ENCODE measurements at regions not wholly inside any gene's neighbourhood (a gene's known extent, or its start where the extent isn't known, plus 50 kb on each side); places are given as distances from the start of the nearest gene placed in this dataset.
A peak's percentile ranks its signal among the peaks of the same experiment; 100 is the strongest.

DNA sequence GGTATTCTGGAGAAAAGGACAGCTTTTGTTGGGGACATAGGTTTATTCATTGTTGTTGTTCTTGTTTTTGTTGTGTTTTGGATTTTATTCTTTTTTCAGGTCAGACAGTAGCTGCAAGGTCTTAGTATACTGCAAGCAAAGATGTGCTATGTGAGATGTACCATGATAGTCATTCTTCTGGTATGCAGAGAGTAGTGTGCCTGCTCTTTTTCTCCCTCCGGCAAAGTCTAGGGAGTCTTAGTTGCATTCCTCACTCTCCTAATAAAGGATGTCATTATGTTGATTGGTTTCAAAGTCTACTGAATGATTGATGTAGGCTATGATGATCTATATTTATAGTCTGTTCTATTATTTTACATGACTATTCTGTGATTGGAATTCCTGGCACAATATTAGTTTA lies 119.9 kb upstream of the POF1B start:
- BruUV-seq (replicated peaks) = no TSS peak
- H3K36me3 Mint-ChIP-seq (ENCODE audit: insufficient read depth, unreplicated experiment) = no peaks in the 10 kb centered on the region
- ChIA-PET CTCF (no interaction called here), POLR2A (no interaction called here)
- intact Hi-C loops (cut with micrococcal nuclease; ENCODE audit: unreplicated experiment) = no loop called here
- H3K27me3 ChIP-seq (replicated peaks; ENCODE audit: control insufficient read depth, insufficient read depth, low read length) = no peaks in the 10 kb centered on the region
- no peaks in the 10 kb centered on the region for H3K9me3 ChIP-seq
- H3K4me1 ChIP-seq = no peaks in the 10 kb centered on the region
- peak in 1 of 2 experiments; percentile 27 for DNase-seq
- H3K27ac Mint-ChIP-seq (ENCODE audit: unreplicated experiment) = no peak overlapping the region
- no peaks in the 10 kb centered on the region for H3K36me3 ChIP-seq (ENCODE audit: control insufficient read depth, insufficient read depth, low read length)
- H3K9me3 Mint-ChIP-seq (ENCODE audit: unreplicated experiment) = no peaks in the 10 kb centered on the region
- TF ChIP-seq, protein P1, sequence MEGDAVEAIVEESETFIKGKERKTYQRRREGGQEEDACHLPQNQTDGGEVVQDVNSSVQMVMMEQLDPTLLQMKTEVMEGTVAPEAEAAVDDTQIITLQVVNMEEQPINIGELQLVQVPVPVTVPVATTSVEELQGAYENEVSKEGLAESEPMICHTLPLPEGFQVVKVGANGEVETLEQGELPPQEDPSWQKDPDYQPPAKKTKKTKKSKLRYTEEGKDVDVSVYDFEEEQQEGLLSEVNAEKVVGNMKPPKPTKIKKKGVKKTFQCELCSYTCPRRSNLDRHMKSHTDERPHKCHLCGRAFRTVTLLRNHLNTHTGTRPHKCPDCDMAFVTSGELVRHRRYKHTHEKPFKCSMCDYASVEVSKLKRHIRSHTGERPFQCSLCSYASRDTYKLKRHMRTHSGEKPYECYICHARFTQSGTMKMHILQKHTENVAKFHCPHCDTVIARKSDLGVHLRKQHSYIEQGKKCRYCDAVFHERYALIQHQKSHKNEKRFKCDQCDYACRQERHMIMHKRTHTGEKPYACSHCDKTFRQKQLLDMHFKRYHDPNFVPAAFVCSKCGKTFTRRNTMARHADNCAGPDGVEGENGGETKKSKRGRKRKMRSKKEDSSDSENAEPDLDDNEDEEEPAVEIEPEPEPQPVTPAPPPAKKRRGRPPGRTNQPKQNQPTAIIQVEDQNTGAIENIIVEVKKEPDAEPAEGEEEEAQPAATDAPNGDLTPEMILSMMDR (IDR thresholded peaks at IDR 0.05; ENCODE audit: insufficient read depth in 1 of 2, low read depth in 1 of 2, low read length in 1 of 2, severe bottlenecking in 1 of 2, unreplicated experiment in 1 of 2) = no peak
- H3K4me1 Mint-ChIP-seq (ENCODE audit: low read depth, unreplicated experiment) = peaks cover 26% of the 10 kb centered on the region
- no peaks in the 10 kb centered on the region for H3K27me3 Mint-ChIP-seq (ENCODE audit: insufficient read depth, unreplicated experiment)
- no peak overlapping the region for H3K4me3 ChIP-seq (ENCODE audit: low read depth, low read length)
- no peak overlapping the region for H3K4me3 Mint-ChIP-seq (ENCODE audit: unreplicated experiment)

DNA sequence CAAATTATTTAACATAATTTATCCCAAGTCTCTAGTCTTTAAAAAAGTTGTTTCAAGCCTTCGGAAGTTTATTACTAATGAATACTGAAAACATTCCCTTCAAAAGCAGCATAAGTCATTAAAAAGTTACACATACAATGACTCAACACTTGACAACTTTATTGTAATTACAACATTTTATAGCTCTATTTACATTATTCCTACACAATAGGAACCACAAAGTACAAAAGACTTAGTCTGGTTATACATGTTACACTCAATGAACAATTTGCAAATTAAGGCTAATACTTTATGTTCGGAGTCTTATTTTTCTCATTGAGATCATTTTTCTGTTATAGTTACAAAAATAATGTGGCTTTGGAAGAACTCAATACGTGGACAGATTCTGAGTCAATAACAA lies 114.4 kb upstream of the POF1B start:
- CTCF ChIA-PET = no interaction called here
- H3K36me3 Mint-ChIP-seq (ENCODE audit: insufficient read depth, unreplicated experiment) = no peaks in the 10 kb centered on the region
- POLR2A ChIA-PET = no interaction called here
- no peak overlapping the region for H3K4me3 Mint-ChIP-seq (ENCODE audit: unreplicated experiment)
- DNase-seq = no peak
- H3K9me3 ChIP-seq = no peaks in the 10 kb centered on the region
- H3K27me3 ChIP-seq (replicated peaks; ENCODE audit: control insufficient read depth, insufficient read depth, low read length) = no peaks in the 10 kb centered on the region
- TF ChIP-seq, protein P1 (IDR thresholded peaks at IDR 0.05; ENCODE audit: insufficient read depth in 1 of 2, low read depth in 1 of 2, low read length in 1 of 2, severe bottlenecking in 1 of 2, unreplicated experiment in 1 of 2) = no peak
- no peaks in the 10 kb centered on the region for H3K9me3 Mint-ChIP-seq (ENCODE audit: unreplicated experiment)
- no peaks in the 10 kb centered on the region for H3K36me3 ChIP-seq (ENCODE audit: control insufficient read depth, insufficient read depth, low read length)
- no peak overlapping the region for H3K4me3 ChIP-seq (ENCODE audit: low read depth, low read length)
- intact Hi-C loops (cut with micrococcal nuclease; ENCODE audit: unreplicated experiment) = no loop called here
- no peak overlapping the region for H3K27ac Mint-ChIP-seq (ENCODE audit: unreplicated experiment)
- H3K4me1 ChIP-seq = no peaks in the 10 kb centered on the region
- no TSS peak for BruUV-seq (replicated peaks)
- no peaks in the 10 kb centered on the region for H3K27me3 Mint-ChIP-seq (ENCODE audit: insufficient read depth, unreplicated experiment)
- peaks cover 9% of the 10 kb centered on the region for H3K4me1 Mint-ChIP-seq (ENCODE audit: low read depth, unreplicated experiment)

DNA sequence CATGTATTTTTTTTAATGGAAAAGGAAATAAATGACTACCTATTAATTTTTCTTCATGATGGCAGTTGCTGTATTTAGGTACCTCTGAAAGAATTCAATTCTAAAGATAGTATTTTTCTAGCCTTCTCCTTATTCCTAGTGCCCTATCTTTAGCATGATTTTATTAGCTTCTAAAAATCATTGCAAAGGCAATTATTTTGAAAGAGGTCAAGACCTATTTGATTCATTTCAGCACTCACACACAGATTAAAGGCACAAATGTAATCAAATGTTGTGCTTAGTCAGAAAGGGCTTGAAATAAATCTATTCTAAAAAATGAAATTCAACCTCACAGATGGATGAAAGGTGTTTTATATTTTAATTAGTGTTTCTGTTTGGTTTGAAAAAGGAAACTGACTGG lies 74.8 kb upstream of the POF1B start:
- BruUV-seq (replicated peaks) = no TSS peak
- Mint-ChIP-seq H3K9me3 (ENCODE audit: unreplicated experiment) (no peaks in the 10 kb centered on the region), H3K4me3 (ENCODE audit: unreplicated experiment) (no peak overlapping the region), H3K27ac (ENCODE audit: unreplicated experiment) (no peak overlapping the region), H3K27me3 (ENCODE audit: insufficient read depth, unreplicated experiment) (no peaks in the 10 kb centered on the region), H3K36me3 (ENCODE audit: insufficient read depth, unreplicated experiment) (no peaks in the 10 kb centered on the region), H3K4me1 (ENCODE audit: low read depth, unreplicated experiment) (no peaks in the 10 kb centered on the region)
- DNase-seq = no peak
- Histone ChIP-seq H3K27me3 (replicated peaks; ENCODE audit: control insufficient read depth, insufficient read depth, low read length) (no peaks in the 10 kb centered on the region), H3K4me3 (ENCODE audit: low read depth, low read length) (no peak overlapping the region), H3K36me3 (ENCODE audit: control insufficient read depth, insufficient read depth, low read length) (no peaks in the 10 kb centered on the region), H3K9me3 (no peaks in the 10 kb centered on the region), H3K4me1 (no peaks in the 10 kb centered on the region)
- ChIA-PET POLR2A (no interaction called here), CTCF (no interaction called here)
- intact Hi-C loops (cut with micrococcal nuclease; ENCODE audit: unreplicated experiment) = no loop called here
- TF ChIP-seq, protein P1 (IDR thresholded peaks at IDR 0.05; ENCODE audit: insufficient read depth in 1 of 2, low read depth in 1 of 2, low read length in 1 of 2, severe bottlenecking in 1 of 2, unreplicated experiment in 1 of 2) = no peak
